LNCaP clone FGC (cell line): ENCODE measurements at regions not wholly inside any gene's neighbourhood (a gene's known extent, or its start where the extent isn't known, plus 50 kb on each side); places are given as distances from the start of the nearest gene placed in this dataset.
A peak's percentile ranks its signal among the peaks of the same experiment; 100 is the strongest.

Source experiments
- DNase-seq: peaks from one replicate; pipeline ENCODE4 v3.0.0-alpha.2; 2011; ENCODE audit warnings: low read depth
- H3K4me3 ChIP-seq: 2 replicates; pipeline ENCODE4 v1.5.1; 2011; ENCODE audit warnings: mild to moderate bottlenecking, low read depth, low read length, control low read depth
- CTCF ChIP-seq: IDR thresholded peaks from 2 replicates; pipeline ENCODE4 v1.5.1; 2012; ENCODE audit warnings: mild to moderate bottlenecking; ENCODE audit not compliant: control insufficient read depth, insufficient read depth; ENCODE audit errors: extremely low read depth

- DNase-seq: no peak
- no peak for TF ChIP-seq CTCF
- no peak overlapping the region for H3K4me3 ChIP-seq
These were observed 232.2 kb upstream of the KLF4 start for GRCh38 chr9:107721705-107722245.

GRCh38 chr9:107720501-107720900 is 230.9 kb upstream of the KLF4 start:
- TF ChIP-seq CTCF: no peak
- H3K4me3 ChIP-seq: no peak overlapping the region
- DNase-seq: no peak

DNA sequence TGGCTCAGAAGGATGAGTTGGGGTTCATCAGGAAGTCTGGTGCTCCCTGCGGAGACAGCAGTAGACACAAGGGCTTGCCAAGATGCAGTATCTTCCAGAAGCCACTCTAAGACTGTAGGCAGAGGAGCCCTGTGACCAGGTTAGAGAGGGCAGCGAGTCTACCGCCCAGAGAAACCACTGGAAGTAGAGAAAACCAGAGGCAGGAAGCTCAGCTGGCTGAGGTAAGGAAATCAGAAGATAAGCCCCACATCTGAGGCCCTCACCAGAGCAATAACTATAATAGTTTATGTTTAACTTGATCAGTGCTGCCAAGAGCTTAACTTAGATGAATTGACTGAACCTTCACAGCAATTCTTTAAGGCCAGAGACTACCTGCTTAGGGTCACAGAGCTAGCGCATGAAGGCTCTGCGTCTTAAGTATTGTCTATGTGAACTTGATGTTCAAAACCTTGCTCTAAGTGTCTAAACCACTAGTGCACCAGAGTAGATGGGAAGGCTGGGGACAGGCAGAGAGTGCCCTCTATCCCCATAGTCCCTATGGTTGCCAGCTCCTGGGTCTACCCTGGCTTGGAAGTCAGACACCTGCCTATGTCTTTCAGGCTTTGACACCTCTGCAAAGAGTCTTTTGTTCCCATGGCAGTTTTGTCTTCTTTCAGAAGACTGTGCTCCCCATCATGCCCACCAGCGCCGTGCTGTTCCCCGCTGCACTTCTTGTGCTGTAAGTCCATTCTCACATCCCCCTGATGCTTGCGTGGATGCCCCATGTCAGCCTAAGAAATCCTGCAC is 228.2 kb upstream of the KLF4 start:
- H3K4me3 ChIP-seq: no peak overlapping the region
- TF ChIP-seq CTCF: no peak
- DNase-seq: no peak

DNA sequence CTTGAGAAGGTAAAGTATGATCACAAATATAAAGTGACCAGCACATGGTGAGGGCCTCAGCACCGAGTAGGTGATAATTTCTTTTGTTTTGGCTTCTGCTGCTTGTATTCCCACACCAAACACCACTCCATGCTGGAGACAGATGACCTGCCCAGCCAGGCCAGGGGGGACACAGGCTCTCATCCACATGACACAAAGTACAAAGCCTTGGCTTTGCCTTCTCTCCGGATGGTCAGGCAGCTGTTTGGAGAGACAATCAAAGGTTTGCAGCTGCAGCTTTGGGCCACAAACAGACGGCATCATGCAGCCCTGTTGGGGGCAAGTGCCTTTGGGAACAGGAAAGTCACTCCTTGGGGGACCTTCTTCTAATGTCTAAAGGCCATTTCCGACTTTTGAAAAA is 226.2 kb upstream of the KLF4 start:
- no peak overlapping the region for H3K4me3 ChIP-seq
- DNase-seq: no peak
- no peak for TF ChIP-seq CTCF

DNA sequence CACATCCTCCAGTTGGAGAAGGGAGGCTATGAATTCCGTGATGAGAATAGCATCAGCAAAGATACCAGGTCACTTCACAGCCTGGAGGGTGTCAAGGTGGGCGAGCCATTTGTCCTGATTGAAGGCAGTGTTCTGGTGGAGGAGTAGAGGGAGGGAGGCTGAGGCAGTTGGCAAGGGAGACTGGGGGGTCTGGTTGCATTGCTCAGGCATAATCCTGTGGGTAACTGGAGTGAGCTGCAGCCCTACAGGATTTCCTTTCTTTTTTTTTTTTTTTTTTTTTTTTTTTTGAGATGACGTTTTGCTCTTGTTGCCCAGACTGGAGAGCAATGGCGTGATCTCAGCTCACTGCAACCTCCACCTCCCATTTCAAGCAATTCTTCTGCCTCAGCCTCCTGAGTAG is 223.9 kb upstream of the KLF4 start:
- no peak for DNase-seq
- TF ChIP-seq CTCF: no peak

GRCh38 chr9:107712390-107712789 is 222.8 kb upstream of the KLF4 start:
- no peak for TF ChIP-seq CTCF
- no peak for DNase-seq

More for the DNA sequence above, 223.9 kb upstream of the KLF4 start:
- H3K4me3 ChIP-seq: no peak overlapping the region

GRCh38 chr9:107711542-107711941 is 222.0 kb upstream of the KLF4 start:
- TF ChIP-seq CTCF: no peak
- no peak overlapping the region for H3K4me3 ChIP-seq
- DNase-seq: peak; percentile 50

More at GRCh38 chr9:107712390-107712789, 222.8 kb upstream of the KLF4 start:
- no peak overlapping the region for H3K4me3 ChIP-seq
